Stomach (tissue), 8 donors: ENCODE measurements at regions not wholly inside any gene's neighbourhood (a gene's known extent, or its start where the extent isn't known, plus 50 kb on each side); places are given as distances from the start of the nearest gene placed in this dataset.

Experiments used
- DNase-seq, 2 donors: peaks; one replicate each; pipeline versions ENCODE4 v3.0.0 to v3.0.0-alpha.2; 2013 to 2019
- H3K27ac ChIP-seq, 5 donors: fragments of 200-600 bp in 4 of 5; sonication (generic) in 4 of 5; one replicate each; pipeline ENCODE4 v1.5.1; 2013 to 2019; ENCODE audit warnings: mild to moderate bottlenecking in 1 of 5, moderate library complexity in 1 of 5
- H3K27me3 ChIP-seq, 3 donors: fragments of 200-600 bp; sonication (generic); one replicate each; pipeline ENCODE4 v1.5.1; 2017 to 2019; ENCODE audit warnings: mixed run types in 1 of 3
- H3K36me3 ChIP-seq, 4 donors: fragments of 200-600 bp; sonication (generic); 1 replicate in 3 of 4; 2 replicates in 1 of 4; pipeline ENCODE4 v1.5.1; 2016 to 2019
- H3K4me1 ChIP-seq, 4 donors: fragments of 200-600 bp; sonication (generic); one replicate each; pipeline ENCODE4 v1.5.1; 2016 to 2019
- H3K4me3 ChIP-seq, 4 donors: fragments of 200-600 bp; sonication (generic) in 3 of 4; one replicate each; pipeline ENCODE4 v1.5.1; 2016 to 2019; ENCODE audit warnings: mild to moderate bottlenecking in 1 of 4
- H3K9me3 ChIP-seq, 4 donors: fragments of 200-600 bp; sonication (generic); one replicate each; pipeline ENCODE4 v1.5.1; 2016 to 2019
- EP300 ChIP-seq: sonication (generic); formaldehyde crosslinking; IDR thresholded peaks from one replicate; pipeline ENCODE4 v1.6.1; 2017; ENCODE audit warnings: antibody characterized with exemption
- POLR2A ChIP-seq, 4 donors: fragments of 450-650 bp; IDR thresholded peaks; one replicate each; pipeline ENCODE4 v1.6.1; 2016; ENCODE audit warnings: antibody characterized with exemption in 4 of 4, control low read depth in 2 of 4, mild to moderate bottlenecking in 1 of 4, moderate library complexity in 1 of 4
- POLR2AphosphoS5 ChIP-seq, 3 donors: sonication (generic); formaldehyde crosslinking; IDR thresholded peaks; one replicate each; pipeline ENCODE4 v1.6.1; 2016; ENCODE audit warnings: antibody characterized with exemption in 3 of 3
- WGBS, 5 donors: extraction: QIAGEN DNeasy Blood & Tissue Kit in 3 of 5; methylation state at CpG; one replicate each; pipeline versions ENCODE4 v1.1.5 to v1.1.7; 2013 to 2018; 5-methylcytosine and 5-hydroxymethylcytosine counted together
- intact Hi-C: fragments of 100-400 bp; cut with DNase I; formaldehyde crosslinking; loops from one replicate; pipeline ENCODE4 v1.15.1; 2023; ENCODE audit warnings: low total_unique reads
- TF ChIP-seq, protein P1 (sequence below), 7 experiments: fragments of 450-650 bp in 4 of 7; fragments of 200-600 bp in 3 of 7; sonication (generic) in 3 of 7; IDR thresholded peaks; one replicate each; pipeline ENCODE4 v1.5.1; 2016 to 2019; ENCODE audit warnings: antibody characterized with exemption in 7 of 7, control low read depth in 2 of 7, mild to moderate bottlenecking in 1 of 7
- donor health status: healthy with polysubstance abuse.
- donor health status: Bipolar disorder and iron deficiency.
- donor health status: healthy.

DNA sequence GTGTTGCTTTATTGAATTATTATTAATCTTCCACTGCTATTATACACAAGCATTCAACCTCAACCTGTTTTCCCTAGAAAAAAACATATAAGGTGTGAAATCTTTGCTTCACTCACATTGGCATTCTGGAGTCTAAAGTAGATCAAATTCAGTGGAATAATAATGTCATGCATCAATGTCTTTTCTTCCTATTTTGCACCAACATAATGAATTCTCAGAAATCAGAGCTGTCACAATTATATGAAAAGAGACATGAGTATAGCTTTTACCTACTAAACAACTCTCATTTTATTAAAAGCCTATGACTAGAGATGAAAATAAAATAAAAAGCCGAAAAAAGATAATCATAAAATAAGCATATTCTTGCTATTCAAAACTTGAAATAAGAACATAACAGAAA is 96.3 kb upstream of the QRFPR start:
- 77 to 93% (median 90%) methylated on average over 1 of the region's 1 CpG for WGBS, 5 donors
- intact Hi-C loops: no loop called here
- DNase-seq: no peak
- no peaks in the 10 kb centered on the region for H3K9me3 ChIP-seq
- TF ChIP-seq EP300 (no peak), POLR2A (IDR thresholded peaks at IDR 0.05) (no peak), POLR2AphosphoS5 (IDR thresholded peaks at IDR 0.05) (no peak)
- TF ChIP-seq, protein P1, sequence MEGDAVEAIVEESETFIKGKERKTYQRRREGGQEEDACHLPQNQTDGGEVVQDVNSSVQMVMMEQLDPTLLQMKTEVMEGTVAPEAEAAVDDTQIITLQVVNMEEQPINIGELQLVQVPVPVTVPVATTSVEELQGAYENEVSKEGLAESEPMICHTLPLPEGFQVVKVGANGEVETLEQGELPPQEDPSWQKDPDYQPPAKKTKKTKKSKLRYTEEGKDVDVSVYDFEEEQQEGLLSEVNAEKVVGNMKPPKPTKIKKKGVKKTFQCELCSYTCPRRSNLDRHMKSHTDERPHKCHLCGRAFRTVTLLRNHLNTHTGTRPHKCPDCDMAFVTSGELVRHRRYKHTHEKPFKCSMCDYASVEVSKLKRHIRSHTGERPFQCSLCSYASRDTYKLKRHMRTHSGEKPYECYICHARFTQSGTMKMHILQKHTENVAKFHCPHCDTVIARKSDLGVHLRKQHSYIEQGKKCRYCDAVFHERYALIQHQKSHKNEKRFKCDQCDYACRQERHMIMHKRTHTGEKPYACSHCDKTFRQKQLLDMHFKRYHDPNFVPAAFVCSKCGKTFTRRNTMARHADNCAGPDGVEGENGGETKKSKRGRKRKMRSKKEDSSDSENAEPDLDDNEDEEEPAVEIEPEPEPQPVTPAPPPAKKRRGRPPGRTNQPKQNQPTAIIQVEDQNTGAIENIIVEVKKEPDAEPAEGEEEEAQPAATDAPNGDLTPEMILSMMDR (IDR thresholded peaks at IDR 0.05): no peak
- H3K27ac ChIP-seq: no peak overlapping the region
- no peaks in the 10 kb centered on the region for H3K4me1 ChIP-seq
- H3K36me3 ChIP-seq: no peaks in the 10 kb centered on the region
- H3K27me3 ChIP-seq: no peaks in the 10 kb centered on the region
- no peak overlapping the region for H3K4me3 ChIP-seq

DNA sequence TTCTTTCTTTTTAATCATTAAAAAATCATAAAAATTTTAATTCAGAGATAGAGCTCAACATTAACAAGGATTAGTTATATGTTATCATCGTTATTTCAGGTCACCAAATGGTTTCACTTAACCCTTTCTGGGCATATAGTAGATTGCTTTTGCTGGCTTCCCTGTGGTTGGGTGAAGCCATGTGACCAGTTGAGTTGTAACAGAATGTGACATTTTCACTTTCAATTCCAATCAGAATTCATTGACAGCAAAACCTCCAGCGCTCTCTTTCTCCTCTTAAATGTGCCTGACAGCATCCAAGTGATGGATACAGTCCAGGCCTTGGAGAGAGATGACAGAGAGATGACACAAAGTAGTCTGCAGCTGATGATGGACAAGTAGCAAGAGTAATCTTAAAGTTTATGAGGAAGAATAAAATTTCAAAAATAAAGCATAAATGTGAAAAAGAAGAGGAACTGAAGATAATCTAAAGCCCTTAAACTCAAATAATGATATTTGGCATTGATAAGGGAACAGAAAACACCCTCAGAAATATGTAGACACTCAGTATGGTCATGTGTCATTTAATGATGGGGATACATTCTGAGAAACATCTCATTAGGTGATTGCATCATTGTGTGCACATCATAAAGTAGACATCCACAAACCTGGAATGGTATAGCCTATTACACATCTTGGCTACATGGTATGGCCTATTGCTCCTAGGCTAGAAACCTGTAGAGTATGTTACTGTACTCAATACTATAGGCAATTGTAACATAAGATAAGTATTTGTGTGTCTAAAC is 92.3 kb upstream of the QRFPR start:
- 27 to 65% (median 55%) methylated on average over 2 of the region's 2 CpGs for WGBS, 5 donors
- TF ChIP-seq, protein P1 (IDR thresholded peaks at IDR 0.05): no peak
- Histone ChIP-seq H3K4me3 (no peak overlapping the region), H3K27ac (no peak overlapping the region), H3K36me3 (no peaks in the 10 kb centered on the region), H3K4me1 (no peaks in the 10 kb centered on the region), H3K27me3 (no peaks in the 10 kb centered on the region), H3K9me3 (peaks cover 0 to 6% (median 0%) of the 10 kb centered on the region in 4 donors)
- no peak for DNase-seq
- intact Hi-C loops: no loop called here

DNA sequence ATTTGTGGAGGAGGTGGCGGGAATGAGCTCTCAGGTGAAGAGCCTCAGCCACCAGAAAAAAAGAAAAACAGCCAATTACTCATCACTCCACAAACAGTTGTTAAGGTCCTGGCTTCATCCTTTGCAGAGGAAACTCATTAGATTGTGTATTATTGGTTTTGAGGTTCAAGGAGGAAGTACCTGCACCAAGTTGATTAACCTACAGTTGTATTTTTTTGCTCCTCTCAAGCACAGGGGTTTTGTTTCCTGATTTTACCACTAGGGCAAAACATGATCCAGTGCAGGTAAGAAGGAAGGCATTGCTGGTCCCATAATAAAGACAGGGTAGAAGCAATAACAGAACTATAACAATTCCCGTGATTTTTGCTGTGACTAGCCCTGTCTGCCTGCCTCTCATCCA is 84.0 kb upstream of the QRFPR start:
- H3K36me3 ChIP-seq: no peaks in the 10 kb centered on the region
- H3K27me3 ChIP-seq: peaks cover 0 to 7% (median 0%) of the 10 kb centered on the region in 3 donors
- no peaks in the 10 kb centered on the region for H3K4me1 ChIP-seq
- no peak overlapping the region for H3K4me3 ChIP-seq
- WGBS, 5 donors: 60 to 68% (median 62%) methylated on average over 2 of the region's 2 CpGs
- DNase-seq: no peak
- intact Hi-C loops: loop anchor here (10.0 kb wide), 1 partner anchor 270 kb away; no protein-coding TSS in a partner anchor
- TF ChIP-seq POLR2AphosphoS5 (IDR thresholded peaks at IDR 0.05): no peak
- TF ChIP-seq, protein P1 (IDR thresholded peaks at IDR 0.05): no peak
- TF ChIP-seq EP300: no peak
- TF ChIP-seq POLR2A (IDR thresholded peaks at IDR 0.05): no peak
- no peak overlapping the region for H3K27ac ChIP-seq
- peaks cover 0 to 16% (median 0%) of the 10 kb centered on the region in 4 donors for H3K9me3 ChIP-seq

DNA sequence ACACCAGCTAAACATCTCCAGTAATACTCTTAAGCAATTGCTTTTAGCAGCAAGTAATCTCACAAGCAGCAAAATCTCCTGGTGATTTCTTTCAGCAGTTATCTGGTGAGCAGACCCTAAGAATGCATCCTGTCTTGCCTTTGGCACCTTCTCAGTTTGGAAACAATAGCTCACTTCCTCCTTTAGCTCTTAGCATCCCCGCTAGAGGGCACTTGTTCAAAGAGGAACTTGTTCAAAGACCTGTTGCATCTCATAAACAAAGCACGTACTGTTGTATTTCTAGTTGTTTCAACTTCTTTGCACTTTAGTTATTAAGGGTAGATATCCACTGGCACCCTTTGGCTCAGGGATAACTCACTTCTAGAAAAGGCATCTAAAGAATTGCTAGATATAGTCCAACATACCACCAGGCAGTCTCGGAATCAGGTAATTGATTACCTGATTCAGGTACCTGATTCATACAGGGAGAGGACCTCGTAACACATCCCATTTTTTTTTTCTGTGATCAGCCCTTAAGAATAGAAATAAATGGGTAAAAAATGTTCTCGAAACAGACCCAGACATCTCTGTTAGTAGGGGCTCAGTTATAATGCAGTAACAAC is 81.9 kb upstream of the QRFPR start:
- Histone ChIP-seq H3K27ac (no peak overlapping the region), H3K36me3 (no peaks in the 10 kb centered on the region), H3K9me3 (peaks cover 0 to 5% (median 0%) of the 10 kb centered on the region in 4 donors), H3K4me3 (no peak overlapping the region), H3K4me1 (no peaks in the 10 kb centered on the region), H3K27me3 (peaks cover 0 to 7% (median 0%) of the 10 kb centered on the region in 3 donors)
- peak; percentile 31 to 81 for DNase-seq
- WGBS, 5 donors: 45 to 47% (median 47%) methylated on average over 5 of the region's 5 CpGs
- intact Hi-C loops: loop anchor here (10.0 kb wide), 1 partner anchor 272 kb away; no protein-coding TSS in a partner anchor
- TF ChIP-seq, protein P1 (IDR thresholded peaks at IDR 0.05): peak in 5 of 7 experiments; percentile 5 to 42 (median 38)
- TF ChIP-seq POLR2A (IDR thresholded peaks at IDR 0.05): no peak
